Smooth muscle cell (in vitro differentiated cells): ENCODE measurements at regions not wholly inside any gene's neighbourhood (a gene's known extent, or its start where the extent isn't known, plus 50 kb on each side); places are given as distances from the start of the nearest gene placed in this dataset.

ENCODE experiments used
- DNase-seq: peaks from one replicate; lab custom pipeline; 2025; ENCODE audit not compliant: unreplicated experiment; lab: John Stamatoyannopoulos, UW
- H2AFZ ChIP-seq: fragments of 200-600 bp; sonication (generic); 2 replicates; pipeline ENCODE4 v1.6.0; 2016; ENCODE audit warnings: antibody characterized with exemption, low read depth, mild to moderate bottlenecking
- H3F3A ChIP-seq: fragments of 200-600 bp; sonication (generic); 2 replicates; pipeline ENCODE4 v1.6.0; 2017; ENCODE audit warnings: antibody characterized with exemption, low read depth
- H3K27ac ChIP-seq: fragments of 200-600 bp; sonication (generic); 2 replicates; pipeline ENCODE4 v1.5.1; 2016; ENCODE audit warnings: low read depth, mild to moderate bottlenecking
- H3K27me3 ChIP-seq: fragments of 200-600 bp; sonication (generic); 2 replicates; pipeline ENCODE4 v1.6.1; 2016; ENCODE audit warnings: low read depth, mild to moderate bottlenecking
- H3K36me3 ChIP-seq: fragments of 200-600 bp; sonication (generic); 2 replicates; pipeline ENCODE4 v1.5.1; 2016; ENCODE audit warnings: low read depth
- H3K4me1 ChIP-seq: fragments of 200-600 bp; sonication (generic); 2 replicates; pipeline ENCODE4 v1.5.1; 2016; ENCODE audit warnings: low read depth
- H3K4me2 ChIP-seq: fragments of 200-600 bp; sonication (generic); 2 replicates; pipeline ENCODE4 v1.6.0; 2016; ENCODE audit warnings: mild to moderate bottlenecking
- H3K4me3 ChIP-seq: fragments of 200-600 bp; sonication (generic); 2 replicates; pipeline ENCODE4 v1.5.1; 2016; ENCODE audit warnings: mild to moderate bottlenecking
- H3K79me2 ChIP-seq: fragments of 200-600 bp; sonication (generic); 2 replicates; pipeline ENCODE4 v1.6.0; 2016; ENCODE audit warnings: low read depth, mild to moderate bottlenecking
- H3K9ac ChIP-seq: fragments of 200-600 bp; sonication (generic); 2 replicates; pipeline ENCODE4 v1.6.0; 2016; ENCODE audit warnings: low read depth
- H3K9me3 ChIP-seq: fragments of 200-600 bp; sonication (generic); replicated peaks from 2 replicates; pipeline ENCODE4 v1.5.1; 2016; ENCODE audit warnings: low read depth
- H4K20me1 ChIP-seq: fragments of 200-600 bp; sonication (generic); 2 replicates; pipeline ENCODE4 v1.6.0; 2016; ENCODE audit warnings: low read depth
- CTCF ChIP-seq: fragments of 200-600 bp; sonication (generic); IDR thresholded peaks from 2 replicates; pipeline ENCODE4 v1.5.1; 2017; ENCODE audit warnings: borderline replicate concordance, mild to moderate bottlenecking, antibody characterized with exemption; ENCODE audit not compliant: insufficient read depth, poor library complexity, severe bottlenecking
- WGBS: methylation state at CpG from one replicate; pipeline ENCODE4 v1.1.7; 2016; ENCODE audit warnings: low lambda C conversion rate; 5-methylcytosine and 5-hydroxymethylcytosine counted together

DNA sequence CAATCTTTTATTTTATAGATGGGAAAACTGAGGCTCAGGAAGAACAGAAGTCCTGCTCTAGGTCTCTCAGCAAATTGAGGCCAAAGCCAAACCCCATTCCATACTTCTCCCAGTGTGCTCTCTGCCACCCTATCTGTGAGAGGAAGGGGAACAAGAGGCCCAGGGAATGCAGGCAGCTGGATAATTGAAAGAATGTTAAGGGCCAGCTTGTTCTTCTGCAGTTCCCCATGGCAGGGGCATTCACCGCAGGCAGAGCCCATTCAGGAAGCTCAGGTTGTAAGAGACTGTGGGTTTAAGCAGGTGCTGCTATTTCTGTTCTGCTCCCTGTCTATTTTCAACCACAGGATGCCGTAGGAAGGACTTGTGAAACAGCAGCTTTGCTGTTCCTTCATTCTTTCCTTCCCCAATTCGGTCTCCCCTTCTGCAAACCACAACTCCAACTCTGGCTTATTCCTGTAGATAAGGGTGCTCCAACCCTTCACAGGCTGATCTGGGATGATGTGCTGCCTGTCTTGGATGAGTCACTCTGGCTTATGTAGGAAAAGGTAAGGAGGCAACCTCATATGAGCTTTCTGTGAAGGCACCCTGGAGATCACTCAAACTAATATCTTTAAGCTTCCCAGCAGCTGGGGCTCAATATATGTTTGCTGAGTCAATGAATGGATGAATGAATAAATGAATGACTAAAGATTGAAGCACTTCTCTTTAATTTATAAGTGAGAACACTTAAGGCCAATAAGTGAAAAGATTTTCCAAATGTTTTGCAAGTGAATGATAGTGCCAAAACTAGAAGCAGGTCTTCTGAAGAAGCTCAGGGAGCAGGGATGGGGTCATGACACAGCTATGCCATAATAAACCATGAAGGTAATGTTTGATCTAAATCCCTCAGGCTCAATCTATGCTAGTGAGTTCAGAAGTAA, 377.6 kb downstream of the BRINP1 start:
- Histone ChIP-seq H3K36me3 (no peaks in the 10 kb centered on the region), H3F3A (no peaks in the 10 kb centered on the region), H3K27ac (no peak overlapping the region), H3K9ac (no peak overlapping the region), H3K79me2 (no peaks in the 10 kb centered on the region), H4K20me1 (no peaks in the 10 kb centered on the region), H3K9me3 (no peaks in the 10 kb centered on the region), H3K4me2 (no peak overlapping the region), H3K27me3 (peaks cover 11% of the 10 kb centered on the region), H3K4me1 (no peaks in the 10 kb centered on the region), H2AFZ (no peak overlapping the region), H3K4me3 (no peak overlapping the region)
- WGBS = 47% methylated on average over 3 of the region's 3 CpGs
- no peak for TF ChIP-seq CTCF
- DNase-seq = no peak

DNA sequence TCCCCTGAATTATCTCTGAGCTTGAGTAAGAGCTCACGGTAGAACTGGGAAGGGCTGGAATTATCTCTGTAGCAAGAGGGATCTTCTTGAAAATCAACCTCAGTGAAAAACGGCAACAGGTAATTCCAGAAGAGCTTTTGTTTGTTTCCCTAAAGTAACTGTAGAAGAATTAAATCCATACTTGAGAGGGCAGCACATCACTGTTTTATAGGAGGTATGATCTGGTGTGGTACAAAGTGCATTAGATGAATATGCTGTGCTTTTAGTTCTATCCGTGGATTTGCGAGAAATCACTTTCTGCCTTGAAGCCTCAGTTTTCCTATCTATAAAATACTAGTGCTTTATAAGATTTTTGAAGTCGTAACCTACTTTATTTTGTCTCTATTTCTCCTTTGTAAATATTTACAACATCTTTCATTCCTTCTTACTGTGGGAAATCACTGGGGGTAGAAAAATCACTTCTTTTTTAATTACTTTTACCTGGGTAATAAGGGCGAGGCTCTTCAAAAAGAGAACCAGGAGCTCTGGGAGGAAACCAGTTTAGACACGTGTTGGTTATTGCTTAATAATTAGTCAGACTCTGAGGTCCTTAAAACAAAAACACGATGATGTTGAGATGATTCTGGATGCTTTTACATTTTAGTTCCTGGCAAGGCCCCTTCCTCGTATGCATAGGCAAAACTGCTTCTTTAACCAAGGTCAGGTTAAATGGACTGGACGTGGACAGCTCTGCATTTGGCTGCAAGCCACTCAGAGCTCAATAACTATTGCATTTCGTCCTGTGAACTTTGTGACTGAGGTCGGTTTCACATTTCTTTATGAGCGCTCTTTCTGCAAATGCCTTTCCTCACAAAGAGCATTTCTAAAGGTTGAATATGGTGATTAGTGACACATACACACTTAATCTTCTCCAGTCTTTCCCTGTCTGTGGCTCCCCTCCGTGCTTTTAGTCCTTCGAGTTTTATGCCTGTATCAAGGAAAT, 376.1 kb downstream of the BRINP1 start:
- Histone ChIP-seq H2AFZ (no peak overlapping the region), H3K9ac (no peak overlapping the region), H3K9me3 (no peaks in the 10 kb centered on the region), H3K4me2 (no peak overlapping the region), H3K4me1 (no peaks in the 10 kb centered on the region), H3K27ac (no peak overlapping the region), H3F3A (no peaks in the 10 kb centered on the region), H3K27me3 (peaks cover 11% of the 10 kb centered on the region), H3K36me3 (no peaks in the 10 kb centered on the region), H3K79me2 (no peaks in the 10 kb centered on the region), H4K20me1 (no peaks in the 10 kb centered on the region), H3K4me3 (no peak overlapping the region)
- WGBS = 65% methylated on average over 15 of the region's 15 CpGs
- no peak for TF ChIP-seq CTCF
- no peak for DNase-seq

DNA sequence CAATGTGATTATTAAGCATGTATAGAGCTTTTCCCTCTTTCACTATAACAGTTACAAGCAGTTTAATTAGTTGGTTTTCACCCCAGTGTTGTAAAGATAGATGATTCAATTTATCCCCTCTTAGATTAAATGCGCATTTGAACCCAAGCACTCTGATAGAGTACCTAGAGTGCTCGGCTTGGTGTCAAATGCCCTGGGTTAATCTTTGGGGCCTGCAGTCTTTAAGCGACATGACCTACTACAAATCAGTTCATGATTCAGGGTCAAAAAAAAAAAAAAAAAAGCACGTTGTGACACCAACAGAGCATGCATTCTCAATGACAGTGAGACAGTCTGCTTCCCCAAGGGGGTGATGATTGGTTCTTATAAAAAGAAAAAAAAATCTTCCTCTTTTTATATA, 375.3 kb downstream of the BRINP1 start:
- WGBS = 67% methylated on average over 4 of the region's 4 CpGs
- Histone ChIP-seq H4K20me1 (no peaks in the 10 kb centered on the region), H3K27ac (no peak overlapping the region), H2AFZ (no peak overlapping the region), H3F3A (no peaks in the 10 kb centered on the region), H3K9ac (no peak overlapping the region), H3K4me1 (no peaks in the 10 kb centered on the region), H3K36me3 (no peaks in the 10 kb centered on the region), H3K4me2 (no peak overlapping the region), H3K79me2 (no peaks in the 10 kb centered on the region), H3K4me3 (no peak overlapping the region), H3K9me3 (no peaks in the 10 kb centered on the region), H3K27me3 (peaks cover 7% of the 10 kb centered on the region)
- DNase-seq = no peak
- TF ChIP-seq CTCF = no peak
